ENCODE measurements at regions not wholly inside any gene's neighbourhood (a gene's known extent, or its start where the extent isn't known, plus 50 kb on each side); places are given as distances from the start of the nearest gene placed in this dataset.
"Not testable (repeated sequence)": the region's sequence is repeated elsewhere in the genome, so short reads cannot be mapped to it uniquely, and the experiment has no call there.

DNA sequence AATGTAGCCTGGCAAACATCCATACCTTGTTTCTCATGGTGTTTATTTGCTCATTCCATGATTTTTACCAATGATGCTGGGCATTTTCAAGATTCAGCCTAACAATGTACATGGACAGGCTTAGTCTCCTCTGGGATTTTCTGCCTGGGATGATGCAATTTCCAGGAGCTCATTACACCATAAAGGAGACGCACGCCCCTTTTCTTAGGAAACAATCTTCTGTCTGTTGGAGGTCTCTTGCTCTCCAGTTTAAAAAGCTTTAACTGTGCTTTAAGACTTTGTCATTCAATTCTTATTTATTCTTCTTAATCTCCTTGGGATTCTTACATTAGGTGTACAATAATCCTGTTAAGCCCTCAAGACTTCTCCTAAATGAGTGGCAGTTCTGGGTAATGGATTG, 150.3 kb upstream of the NRP1 start:
- ATAC-seq (ENCODE audit: low read depth) (no peak), DNase-seq (no peak)
- Mint-ChIP-seq H3K27me3 (peaks cover 9% of the 10 kb centered on the region), H3K9me3 (no peaks in the 10 kb centered on the region), H3K4me3 (no peak overlapping the region), H3K27ac (no peak overlapping the region), H3K36me3 (peaks cover 2% of the 10 kb centered on the region), H3K4me1 (peaks cover 6% of the 10 kb centered on the region)
- POLR2A ChIA-PET, result no interaction called here

DNA sequence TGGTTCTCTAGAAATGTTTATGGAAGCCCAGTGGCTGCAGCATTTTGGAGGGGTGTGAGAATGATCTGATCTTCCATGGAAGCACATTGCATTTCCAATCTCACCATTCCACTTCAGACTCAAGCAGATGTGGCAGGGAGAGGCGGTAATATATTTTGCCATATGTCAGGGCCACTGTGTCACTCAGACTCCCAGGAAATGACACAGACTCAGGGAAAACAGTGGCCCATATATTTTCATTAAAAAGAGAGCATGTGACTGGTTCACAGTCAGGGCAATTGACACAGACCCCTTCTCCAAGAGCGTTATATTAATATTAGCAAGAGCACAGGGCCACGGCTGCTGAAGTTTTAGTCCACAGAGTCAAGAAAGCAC, 149.3 kb upstream of the NRP1 start:
- Mint-ChIP-seq H3K36me3 (peaks cover 2% of the 10 kb centered on the region), H3K4me3 (no peak overlapping the region), H3K27me3 (peaks cover 9% of the 10 kb centered on the region), H3K9me3 (no peaks in the 10 kb centered on the region), H3K27ac (no peak overlapping the region), H3K4me1 (peaks cover 6% of the 10 kb centered on the region)
- DNase-seq (no peak), ATAC-seq (ENCODE audit: low read depth) (no peak)
- POLR2A ChIA-PET, result no interaction called here

DNA sequence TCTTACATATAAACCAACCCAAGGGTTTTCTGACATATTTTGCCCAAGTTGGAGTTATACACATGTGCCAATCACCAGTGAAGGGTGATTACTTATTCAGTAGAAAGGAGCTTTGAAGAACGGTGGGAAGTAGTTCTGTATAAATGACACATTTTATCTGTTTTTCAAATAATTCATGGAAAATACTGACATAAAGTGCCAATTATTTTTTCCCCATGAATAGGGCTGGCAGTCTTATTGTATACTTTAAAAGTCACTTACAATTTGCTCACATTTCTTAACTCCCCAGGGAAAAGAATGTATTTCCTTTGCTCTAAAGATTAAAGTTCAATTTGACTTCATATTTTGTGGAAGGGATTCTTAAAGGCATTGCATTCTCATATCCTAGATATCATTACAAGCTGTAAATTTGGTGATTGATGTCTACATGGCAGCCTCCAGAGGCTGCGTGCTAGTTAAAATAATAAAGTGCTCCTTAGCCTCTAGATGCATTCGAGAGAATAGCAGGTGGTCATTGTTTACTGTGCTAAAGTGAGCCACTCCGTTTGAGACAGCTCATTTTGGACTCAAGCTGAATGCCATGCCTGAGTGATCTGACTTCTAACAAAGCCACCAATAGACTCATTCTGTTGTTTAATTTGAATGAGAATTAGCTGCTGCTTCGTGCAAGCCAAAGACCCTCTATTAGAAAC, 148.8 kb upstream of the NRP1 start:
- H3K36me3 Mint-ChIP-seq, result peaks cover 2% of the 10 kb centered on the region
- DNase-seq (no peak), ATAC-seq (ENCODE audit: low read depth) (no peak)
- no peak overlapping the region for H3K27ac Mint-ChIP-seq
- H3K27me3 Mint-ChIP-seq, result peaks cover 9% of the 10 kb centered on the region
- H3K4me3 Mint-ChIP-seq, result no peak overlapping the region
- POLR2A ChIA-PET, result no interaction called here
- peaks cover 6% of the 10 kb centered on the region for H3K4me1 Mint-ChIP-seq
- no peaks in the 10 kb centered on the region for H3K9me3 Mint-ChIP-seq

DNA sequence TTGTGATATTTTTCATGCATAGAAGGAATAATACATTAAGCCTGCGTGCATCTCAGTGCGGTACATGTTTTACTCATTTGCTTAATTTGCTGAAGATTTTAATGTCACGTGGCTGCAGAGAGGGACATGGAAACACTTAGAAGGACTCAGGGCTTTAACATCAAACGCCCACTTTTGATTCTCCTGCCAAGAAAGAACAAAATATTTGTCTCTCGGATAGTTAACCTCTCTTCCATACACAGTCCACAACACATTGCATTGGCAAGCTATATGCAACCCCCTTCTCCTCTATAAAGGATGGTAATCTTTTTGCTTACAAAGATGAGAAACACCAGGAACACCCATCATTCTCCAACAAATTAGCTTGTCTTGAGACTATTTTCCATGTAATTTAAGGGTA, 148.0 kb upstream of the NRP1 start:
- no peak overlapping the region for H3K4me3 Mint-ChIP-seq
- POLR2A ChIA-PET, result no interaction called here
- DNase-seq (no peak), ATAC-seq (ENCODE audit: low read depth) (no peak)
- H3K27ac Mint-ChIP-seq, result no peak overlapping the region
- H3K27me3 Mint-ChIP-seq, result peaks cover 9% of the 10 kb centered on the region
- peaks cover 2% of the 10 kb centered on the region for H3K36me3 Mint-ChIP-seq
- H3K9me3 Mint-ChIP-seq, result no peaks in the 10 kb centered on the region
- H3K4me1 Mint-ChIP-seq, result peaks cover 6% of the 10 kb centered on the region

DNA sequence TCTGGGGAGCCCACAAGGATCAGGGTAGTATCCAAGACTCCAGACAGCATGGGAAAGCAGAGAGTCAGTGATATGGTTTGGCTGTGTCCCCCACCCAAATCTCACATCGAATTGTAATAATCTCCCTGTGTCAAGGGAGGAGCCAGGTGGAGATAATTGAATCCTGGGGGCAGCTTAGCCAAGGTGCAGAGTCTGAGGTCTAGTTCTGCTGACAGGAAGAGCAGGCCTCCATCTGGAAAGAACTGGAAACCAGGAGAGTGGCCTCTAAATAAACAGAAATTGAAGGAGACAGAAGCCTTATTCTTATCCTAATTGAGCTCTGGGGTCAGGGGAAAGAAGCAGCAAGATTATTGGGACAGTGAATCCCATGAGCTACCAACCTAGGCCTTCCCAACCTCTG, 146.7 kb upstream of the NRP1 start:
- no peaks in the 10 kb centered on the region for H3K4me1 Mint-ChIP-seq
- no peaks in the 10 kb centered on the region for H3K36me3 Mint-ChIP-seq
- ATAC-seq (ENCODE audit: low read depth) (no peak), DNase-seq (no peak)
- H3K4me3 Mint-ChIP-seq, result no peak overlapping the region
- peaks cover 9% of the 10 kb centered on the region for H3K27me3 Mint-ChIP-seq
- no peaks in the 10 kb centered on the region for H3K9me3 Mint-ChIP-seq
- H3K27ac Mint-ChIP-seq, result no peak overlapping the region
- POLR2A ChIA-PET, result no interaction called here

DNA sequence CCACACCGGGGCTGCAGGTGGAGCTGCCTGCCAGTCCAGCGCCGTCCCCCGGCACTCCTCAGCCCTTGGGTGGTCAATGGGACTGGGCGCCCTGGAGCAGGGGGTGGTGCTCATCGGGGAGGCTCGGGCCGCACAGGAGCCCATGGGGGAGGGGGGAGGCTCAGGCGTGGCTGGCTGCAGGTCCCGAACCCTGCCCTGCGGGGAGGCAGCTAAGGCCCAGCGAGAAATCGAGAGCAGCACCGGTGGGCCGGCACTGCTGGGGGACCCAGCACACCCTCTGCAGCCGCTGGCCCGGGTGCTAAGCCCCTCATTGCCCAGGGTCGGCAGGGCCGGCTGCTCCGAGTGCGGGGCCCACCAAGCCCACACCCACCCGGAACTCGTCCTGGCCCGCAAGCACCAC, 145.9 kb upstream of the NRP1 start:
- DNase-seq; H3K27me3 Mint-ChIP-seq; H3K27ac Mint-ChIP-seq; H3K4me1 Mint-ChIP-seq; H3K9me3 Mint-ChIP-seq; POLR2A ChIA-PET; H3K4me3 Mint-ChIP-seq; H3K36me3 Mint-ChIP-seq; ATAC-seq (ENCODE audit: low read depth): not testable (repeated sequence)

DNA sequence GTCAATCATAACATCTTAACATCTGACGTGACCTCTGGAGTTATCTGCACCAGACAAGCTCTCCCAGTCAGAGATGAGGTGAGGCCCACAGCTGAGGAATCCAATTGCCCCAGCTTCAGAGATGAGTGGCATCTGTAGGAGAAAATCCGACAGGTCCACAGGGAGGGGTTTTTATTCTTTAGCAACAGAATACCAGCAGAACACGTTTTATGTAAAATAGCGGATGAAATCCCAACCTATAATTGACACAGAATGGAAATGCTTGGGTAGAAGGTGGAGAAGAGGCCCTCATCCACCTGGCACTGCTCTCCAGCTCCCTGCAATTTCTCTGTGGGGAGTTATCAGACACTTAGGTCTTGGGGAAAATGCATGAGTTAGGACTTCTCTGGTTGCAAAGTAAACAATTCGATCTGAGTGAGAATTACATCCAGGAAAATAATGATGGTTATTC, 144.2 kb upstream of the NRP1 start:
- ATAC-seq (ENCODE audit: low read depth), result no peak
- Mint-ChIP-seq H3K9me3 (peaks cover 2% of the 10 kb centered on the region), H3K4me1 (no peaks in the 10 kb centered on the region), H3K27ac (no peak overlapping the region), H3K4me3 (no peak overlapping the region), H3K27me3 (peaks cover 5% of the 10 kb centered on the region), H3K36me3 (no peaks in the 10 kb centered on the region)
- POLR2A ChIA-PET, result no interaction called here
- DNase-seq, result no peak

DNA sequence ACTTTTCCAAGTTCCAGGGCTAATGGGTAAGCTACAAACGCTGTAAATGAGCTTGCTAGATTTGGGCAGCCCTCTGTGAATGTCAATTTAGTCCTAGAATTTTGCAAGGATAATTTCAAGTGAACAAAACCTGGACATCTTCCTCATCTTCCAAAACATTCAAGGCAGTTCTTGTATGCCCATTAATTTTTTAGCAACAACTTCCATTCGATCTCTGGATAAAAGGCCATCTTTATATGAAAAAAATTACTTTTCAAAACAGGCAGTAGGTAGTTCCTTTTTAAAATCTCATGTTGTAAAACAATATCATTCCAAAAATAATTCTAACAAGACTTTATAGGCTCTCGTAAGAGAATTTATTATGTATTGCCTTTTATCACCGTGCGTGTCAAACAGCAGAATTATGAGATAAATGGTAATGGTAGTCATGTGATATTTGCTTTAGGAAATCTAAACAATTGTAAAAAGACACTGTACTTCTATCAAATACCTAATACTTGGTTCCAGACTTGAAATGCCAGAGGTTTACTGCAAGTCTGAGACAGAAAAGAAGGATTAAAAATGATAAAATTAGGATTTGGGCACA, 143.7 kb upstream of the NRP1 start:
- DNase-seq (no peak), ATAC-seq (ENCODE audit: low read depth) (no peak)
- Mint-ChIP-seq H3K36me3 (no peaks in the 10 kb centered on the region), H3K27me3 (peaks cover 3% of the 10 kb centered on the region), H3K4me1 (no peaks in the 10 kb centered on the region), H3K4me3 (no peak overlapping the region), H3K9me3 (peaks cover 2% of the 10 kb centered on the region), H3K27ac (no peak overlapping the region)
- POLR2A ChIA-PET, result no interaction called here

DNA sequence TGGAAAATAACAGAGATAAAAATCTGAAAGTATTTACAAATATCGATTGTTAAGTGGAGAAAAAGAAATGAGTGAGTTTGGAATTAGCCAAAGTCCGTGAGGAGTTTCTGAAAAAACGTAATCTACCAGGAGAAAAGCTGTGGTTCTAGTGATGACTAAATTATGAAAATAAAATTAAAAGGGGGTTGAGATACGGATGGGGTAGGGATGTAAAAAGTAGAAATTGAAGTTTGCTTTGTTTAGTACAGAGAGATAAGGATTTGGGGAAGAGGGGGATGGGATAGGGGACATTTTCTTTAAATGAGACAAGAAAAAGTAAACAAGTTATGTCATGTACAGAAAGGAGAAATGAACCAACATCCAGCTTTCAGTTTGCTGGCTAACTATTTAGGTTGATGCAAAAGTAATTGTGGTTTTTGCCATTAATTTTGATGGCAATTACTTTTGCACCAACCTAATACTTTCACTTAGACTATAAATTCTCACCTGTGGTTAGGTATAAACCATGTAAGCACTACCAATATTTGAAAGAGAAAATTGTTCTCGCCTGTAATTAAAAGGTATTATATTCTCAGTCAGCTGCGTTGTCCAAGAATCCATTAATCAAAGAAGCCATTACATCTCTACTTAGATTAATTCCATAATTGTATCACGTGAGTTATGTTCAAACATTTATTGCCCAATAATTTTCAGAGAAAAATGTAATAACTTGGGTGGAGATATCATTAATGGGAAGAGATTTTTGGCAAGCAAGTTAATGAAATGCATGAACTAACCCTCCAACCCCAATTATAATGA, 143.0 kb upstream of the NRP1 start:
- no peak overlapping the region for H3K4me3 Mint-ChIP-seq
- no peaks in the 10 kb centered on the region for H3K36me3 Mint-ChIP-seq

DNA sequence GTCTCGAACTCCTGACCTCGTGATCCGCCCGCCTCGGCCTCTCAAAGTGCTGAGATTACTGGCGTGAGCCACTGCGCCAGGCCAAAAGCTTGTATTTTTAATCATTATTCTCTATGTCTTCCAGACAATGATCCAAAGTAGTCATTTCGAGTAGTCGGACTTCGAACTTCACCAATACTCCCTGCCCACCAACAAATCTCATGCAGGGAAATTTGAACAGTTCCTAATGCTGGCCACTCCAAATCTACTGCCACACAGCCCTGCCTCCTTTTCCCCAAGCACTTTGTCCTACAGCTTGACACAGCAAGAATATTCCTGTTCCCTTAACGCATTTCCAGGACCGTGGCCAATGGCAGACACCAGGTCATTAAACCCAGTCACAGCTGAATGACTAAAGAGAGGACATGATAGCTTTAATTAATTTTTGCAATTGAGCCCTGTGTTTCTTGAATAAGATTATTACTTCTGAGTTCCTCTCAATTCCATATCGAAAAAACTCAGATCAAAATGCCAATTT, 142.3 kb upstream of the NRP1 start:
- H3K27me3 Mint-ChIP-seq, result peaks cover under 1% of the 10 kb centered on the region
- peaks cover 2% of the 10 kb centered on the region for H3K9me3 Mint-ChIP-seq
- ATAC-seq (ENCODE audit: low read depth) (no peak), DNase-seq (no peak)
- no peak overlapping the region for H3K27ac Mint-ChIP-seq
- POLR2A ChIA-PET, result no interaction called here
- no peaks in the 10 kb centered on the region for H3K36me3 Mint-ChIP-seq
- H3K4me1 Mint-ChIP-seq, result no peaks in the 10 kb centered on the region
- no peak overlapping the region for H3K4me3 Mint-ChIP-seq

More for the DNA sequence above, 143.0 kb upstream of the NRP1 start:
- ATAC-seq (ENCODE audit: low read depth), result no peak
- DNase-seq, result no peak
- H3K27ac Mint-ChIP-seq, result no peak overlapping the region
- POLR2A ChIA-PET, result no interaction called here
- peaks cover 3% of the 10 kb centered on the region for H3K27me3 Mint-ChIP-seq
- H3K4me1 Mint-ChIP-seq, result no peaks in the 10 kb centered on the region
- peaks cover 2% of the 10 kb centered on the region for H3K9me3 Mint-ChIP-seq

DNA sequence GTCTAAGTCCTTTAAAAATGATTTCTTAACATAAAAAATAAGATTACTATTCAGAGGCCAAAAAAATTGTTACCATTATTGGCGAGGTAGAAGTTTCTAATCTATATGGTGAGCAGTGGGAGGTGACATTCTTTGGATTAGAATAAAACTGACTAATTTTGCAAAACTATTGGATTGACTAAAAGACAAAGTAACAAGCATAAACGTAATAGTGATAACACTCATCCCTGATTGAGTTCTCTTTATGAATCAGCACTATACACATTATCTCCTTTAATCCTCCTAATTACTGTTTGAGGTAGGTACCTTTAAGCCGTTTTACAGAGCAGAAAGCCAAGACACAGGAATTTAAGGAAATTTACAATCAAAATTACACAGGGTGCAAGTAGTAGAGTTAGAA, 139.2 kb upstream of the NRP1 start:
- POLR2A ChIA-PET, result no interaction called here
- H3K27ac Mint-ChIP-seq, result no peak overlapping the region
- ATAC-seq (ENCODE audit: low read depth), result no peak

DNA sequence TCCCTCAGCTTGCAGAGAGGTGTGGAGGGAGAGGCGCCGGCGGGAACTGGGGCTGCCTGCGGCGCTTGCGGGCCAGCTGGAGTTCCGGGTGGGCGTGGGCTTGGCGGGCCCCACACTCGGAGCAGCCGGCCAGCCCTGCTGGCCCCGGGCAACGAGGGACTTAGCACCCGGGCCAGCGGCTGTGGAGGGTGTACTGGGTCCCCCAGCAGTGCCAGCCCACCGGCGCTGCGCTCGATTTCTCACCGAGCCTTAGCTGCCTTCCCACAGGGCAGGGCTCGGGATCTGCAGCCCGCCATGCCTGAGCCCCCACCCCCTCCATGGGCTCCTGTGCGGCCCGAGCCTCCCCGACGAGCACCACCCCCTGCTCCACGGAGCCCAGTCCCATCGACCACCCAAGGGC, 133.5 kb upstream of the NRP1 start:
- H3K4me1 Mint-ChIP-seq; DNase-seq; H3K27me3 Mint-ChIP-seq; H3K27ac Mint-ChIP-seq; POLR2A ChIA-PET; H3K9me3 Mint-ChIP-seq; H3K4me3 Mint-ChIP-seq; H3K36me3 Mint-ChIP-seq; ATAC-seq (ENCODE audit: low read depth): not testable (repeated sequence)

More for the DNA sequence above, 139.2 kb upstream of the NRP1 start:
- Mint-ChIP-seq H3K36me3 (no peaks in the 10 kb centered on the region), H3K4me3 (no peak overlapping the region), H3K4me1 (no peaks in the 10 kb centered on the region), H3K27me3 (no peaks in the 10 kb centered on the region), H3K9me3 (peaks cover 4% of the 10 kb centered on the region)
- DNase-seq, result no peak

DNA sequence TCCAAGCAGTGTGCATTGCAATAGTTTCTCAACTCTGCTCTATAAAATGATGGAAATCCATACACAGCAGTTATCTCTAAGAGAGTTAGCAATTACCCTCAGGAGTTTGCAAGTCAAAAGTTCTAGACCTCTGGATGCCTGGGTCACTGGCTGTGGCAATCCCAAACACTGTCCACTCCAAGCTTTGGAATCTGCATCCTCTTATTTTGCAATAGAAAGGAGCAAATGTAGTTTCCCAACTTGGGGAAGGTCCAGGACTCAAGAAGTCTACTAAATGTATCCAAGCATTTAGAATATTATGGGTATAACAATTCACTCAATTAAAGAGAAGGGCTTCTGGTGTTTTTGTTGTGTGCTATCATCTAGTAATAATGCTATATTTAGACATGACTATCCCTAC, 131.3 kb upstream of the NRP1 start:
- Mint-ChIP-seq H3K36me3 (no peaks in the 10 kb centered on the region), H3K4me3 (no peak overlapping the region)
- POLR2A ChIA-PET, result no interaction called here

DNA sequence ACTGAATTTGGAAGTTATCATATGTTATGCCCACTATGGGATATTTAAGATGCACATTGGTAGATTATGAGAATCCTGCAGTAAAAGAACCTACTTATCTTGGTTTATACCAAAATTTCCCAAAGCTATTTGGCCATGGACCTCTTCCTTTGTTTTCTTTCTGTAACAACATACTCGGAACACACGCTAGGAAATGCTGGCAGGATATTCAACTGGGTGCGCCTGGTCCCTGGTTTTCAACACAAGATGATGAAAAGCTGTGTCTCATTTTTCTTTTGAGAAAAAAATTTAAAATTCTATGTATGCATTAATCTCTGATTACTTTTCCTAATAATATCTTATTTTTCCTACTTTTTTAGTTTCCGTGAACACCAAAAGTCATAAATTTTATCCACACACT, 128.5 kb upstream of the NRP1 start:
- POLR2A ChIA-PET, result no interaction called here
- Mint-ChIP-seq H3K9me3 (no peaks in the 10 kb centered on the region), H3K27ac (no peak overlapping the region), H3K27me3 (no peaks in the 10 kb centered on the region), H3K36me3 (no peaks in the 10 kb centered on the region), H3K4me3 (no peak overlapping the region), H3K4me1 (no peaks in the 10 kb centered on the region)
- ATAC-seq (ENCODE audit: low read depth) (no peak), DNase-seq (no peak)

More for the DNA sequence above, 131.3 kb upstream of the NRP1 start:
- Mint-ChIP-seq H3K27me3 (no peaks in the 10 kb centered on the region), H3K27ac (no peak overlapping the region), H3K9me3 (peaks cover 3% of the 10 kb centered on the region), H3K4me1 (no peaks in the 10 kb centered on the region)
- DNase-seq (no peak), ATAC-seq (ENCODE audit: low read depth) (no peak)

Measured in activated naive CD8-positive, alpha-beta T cell treated with anti-CD3 and anti-CD28 coated beads, Interleukin-2, amount 10 ng/mL, durations not matched to agents 7 days and 5 days (primary cell).